Neural progenitor cell (in vitro differentiated cells): ENCODE measurements at regions not wholly inside any gene's neighbourhood (a gene's known extent, or its start where the extent isn't known, plus 50 kb on each side); places are given as distances from the start of the nearest gene placed in this dataset.

Experiments
- DNase-seq: peaks from one replicate; pipeline ENCODE4 v3.0.0-alpha.2; 2016; ENCODE audit warnings: low spot score
- H2AFZ ChIP-seq: fragments of 200-600 bp; sonication (generic); replicated peaks from 2 replicates; pipeline ENCODE4 v1.6.1; 2016; ENCODE audit warnings: antibody characterized with exemption
- H3F3A ChIP-seq: fragments of 200-600 bp; sonication (generic); 2 replicates; pipeline ENCODE4 v1.6.1; 2016; ENCODE audit warnings: antibody characterized with exemption, low read depth
- H3K27ac ChIP-seq: fragments of 200-600 bp; sonication (generic); 2 replicates; pipeline ENCODE4 v1.5.1; 2016; ENCODE audit warnings: mild to moderate bottlenecking
- H3K27me3 ChIP-seq: fragments of 200-600 bp; sonication (generic); 2 replicates; pipeline ENCODE4 v1.6.1; 2016; ENCODE audit warnings: mild to moderate bottlenecking, moderate library complexity
- H3K36me3 ChIP-seq: fragments of 200-600 bp; sonication (generic); 2 replicates; pipeline ENCODE4 v1.5.1; 2016
- H3K4me1 ChIP-seq: fragments of 200-600 bp; sonication (generic); 2 replicates; pipeline ENCODE4 v1.6.1; 2016; ENCODE audit warnings: mixed run types
- H3K4me2 ChIP-seq: fragments of 200-600 bp; sonication (generic); 2 replicates; pipeline ENCODE4 v1.6.1; 2016
- H3K4me3 ChIP-seq: fragments of 200-600 bp; sonication (generic); 2 replicates; pipeline ENCODE4 v1.5.1; 2016
- H3K79me2 ChIP-seq: fragments of 200-600 bp; sonication (generic); 2 replicates; pipeline ENCODE4 v1.6.1; 2016; ENCODE audit warnings: low read depth
- H3K9ac ChIP-seq: fragments of 200-600 bp; sonication (generic); 2 replicates; pipeline ENCODE4 v1.6.1; 2016
- H3K9me3 ChIP-seq: fragments of 200-600 bp; sonication (generic); 2 replicates; pipeline ENCODE4 v1.5.1; 2016; ENCODE audit warnings: low read depth
- H4K20me1 ChIP-seq: fragments of 200-600 bp; sonication (generic); 2 replicates; pipeline ENCODE4 v1.6.1; 2016; ENCODE audit warnings: low read depth
- H3K27ac Mint-ChIP-seq: 3 replicates; pipeline ENCODE4 v1.8.0; 2021; ENCODE audit warnings: mixed read lengths
- H3K27me3 Mint-ChIP-seq: 2 replicates; pipeline ENCODE4 v1.8.0; 2022; ENCODE audit warnings: low read depth, mild to moderate bottlenecking, inconsistent platforms, moderate library complexity, mixed read lengths; ENCODE audit not compliant: insufficient read depth
- H3K36me3 Mint-ChIP-seq: 3 replicates; pipeline ENCODE4 v1.8.0; 2021; ENCODE audit warnings: mixed read lengths
- H3K4me1 Mint-ChIP-seq: 3 replicates; pipeline ENCODE4 v1.8.0; 2021; ENCODE audit warnings: mixed read lengths
- H3K4me3 Mint-ChIP-seq: 3 replicates; pipeline ENCODE4 v1.8.0; 2021; ENCODE audit warnings: mild to moderate bottlenecking, moderate library complexity, mixed read lengths
- H3K9me3 Mint-ChIP-seq: 3 replicates; pipeline ENCODE4 v1.8.0; 2020; ENCODE audit warnings: mixed read lengths
- CTCF ChIP-seq: fragments of 200-600 bp; sonication (generic); IDR thresholded peaks from 2 replicates; pipeline ENCODE4 v1.5.1; 2017; ENCODE audit warnings: antibody characterized with exemption, mild to moderate bottlenecking
- EZH2 ChIP-seq: fragments of 200-600 bp; sonication (generic); IDR thresholded peaks from 2 replicates; pipeline ENCODE4 v1.6.1; 2017; ENCODE audit warnings: antibody characterized with exemption, mild to moderate bottlenecking, moderate library complexity
- EZH2phosphoT487 ChIP-seq: fragments of 200-600 bp; sonication (generic); IDR thresholded peaks from 2 replicates; pipeline ENCODE4 v1.6.1; 2017; ENCODE audit warnings: antibody characterized with exemption

DNA sequence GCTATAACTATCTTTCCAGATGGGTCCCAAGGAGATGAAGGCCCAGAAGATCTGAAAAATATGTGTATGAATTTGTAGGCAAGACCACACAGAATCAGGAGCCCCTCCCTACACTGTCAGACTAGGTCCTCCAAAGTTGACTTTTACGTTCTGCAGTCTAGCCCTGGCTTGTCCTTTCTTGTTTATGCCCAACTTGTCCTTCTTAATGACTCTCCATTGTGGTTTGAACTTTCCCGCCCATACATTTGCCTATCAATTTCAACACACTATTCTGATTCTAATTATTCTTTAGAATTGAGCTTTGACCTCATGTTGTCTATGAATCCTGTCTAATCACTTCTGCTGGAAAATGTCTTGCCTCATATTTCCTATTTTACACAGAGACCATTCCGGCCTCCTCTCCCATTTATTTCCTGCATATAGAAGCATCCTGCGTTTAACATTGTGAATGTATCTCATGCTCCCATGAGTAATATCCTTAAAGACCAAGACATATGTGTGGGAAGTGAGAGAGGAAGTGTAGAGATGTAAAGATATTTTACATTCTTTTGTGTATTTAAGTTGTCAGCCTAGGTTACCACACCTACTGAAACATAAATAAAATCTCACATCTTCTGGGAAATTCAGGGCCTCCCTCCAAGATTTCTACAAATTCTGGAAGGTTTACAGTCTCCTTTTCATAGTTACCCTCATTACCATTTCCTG lies 348.3 kb downstream of the BCKDHB start:
- no peaks in the 10 kb centered on the region for H3K27me3 Mint-ChIP-seq
- Histone ChIP-seq H2AFZ (no peak overlapping the region), H3K4me2 (no peak overlapping the region), H3K4me3 (no peak overlapping the region), H3F3A (no peaks in the 10 kb centered on the region), H3K27ac (no peak overlapping the region), H3K79me2 (no peaks in the 10 kb centered on the region), H3K36me3 (no peaks in the 10 kb centered on the region), H3K9ac (no peak overlapping the region), H4K20me1 (no peaks in the 10 kb centered on the region), H3K27me3 (no peaks in the 10 kb centered on the region), H3K9me3 (no peaks in the 10 kb centered on the region), H3K4me1 (no peaks in the 10 kb centered on the region)
- TF ChIP-seq EZH2phosphoT487: no peak
- H3K27ac Mint-ChIP-seq: no peak overlapping the region
- no peak overlapping the region for H3K4me3 Mint-ChIP-seq
- H3K36me3 Mint-ChIP-seq: peaks cover 12% of the 10 kb centered on the region
- no peaks in the 10 kb centered on the region for H3K9me3 Mint-ChIP-seq
- DNase-seq: no peak
- peaks cover 8% of the 10 kb centered on the region for H3K4me1 Mint-ChIP-seq

GRCh38 chr6:80454197-80454596 lies 347.7 kb downstream of the BCKDHB start:
- no peak overlapping the region for H3K4me3 Mint-ChIP-seq
- no peaks in the 10 kb centered on the region for H3K9me3 ChIP-seq
- no peaks in the 10 kb centered on the region for H4K20me1 ChIP-seq
- H3K27ac ChIP-seq: no peak overlapping the region
- no peaks in the 10 kb centered on the region for H3K9me3 Mint-ChIP-seq
- TF ChIP-seq CTCF (no peak), EZH2phosphoT487 (no peak), EZH2 (no peak)
- no peak overlapping the region for H3K4me3 ChIP-seq
- no peak overlapping the region for H3K9ac ChIP-seq
- H3K27ac Mint-ChIP-seq: no peak overlapping the region
- H3K79me2 ChIP-seq: no peaks in the 10 kb centered on the region
- H3K27me3 Mint-ChIP-seq: no peaks in the 10 kb centered on the region
- H3K36me3 ChIP-seq: no peaks in the 10 kb centered on the region
- DNase-seq: no peak
- no peaks in the 10 kb centered on the region for H3K4me1 ChIP-seq
- no peaks in the 10 kb centered on the region for H3F3A ChIP-seq
- H2AFZ ChIP-seq: no peak overlapping the region
- H3K36me3 Mint-ChIP-seq: peaks cover 12% of the 10 kb centered on the region
- H3K4me1 Mint-ChIP-seq: peaks cover 8% of the 10 kb centered on the region
- no peaks in the 10 kb centered on the region for H3K27me3 ChIP-seq
- H3K4me2 ChIP-seq: no peak overlapping the region

DNA sequence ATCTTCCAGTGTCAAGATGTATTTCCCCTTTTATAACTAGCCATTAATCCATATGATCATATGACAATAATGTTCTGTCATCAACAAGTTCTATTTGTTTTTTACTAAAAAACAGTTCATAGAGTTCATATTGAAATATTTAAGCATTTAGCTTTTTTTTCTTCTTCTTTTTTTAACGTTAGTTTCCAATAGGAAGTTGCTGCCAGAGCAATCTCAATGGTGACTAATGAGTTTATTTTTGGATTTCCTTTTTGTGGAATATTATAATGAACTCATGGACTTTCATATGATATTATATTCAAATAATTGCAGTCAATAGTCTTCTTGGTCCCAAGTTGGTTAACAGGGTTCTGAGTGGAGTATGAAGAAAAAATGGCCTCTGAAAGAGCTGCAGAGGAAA lies 343.3 kb downstream of the BCKDHB start:
- Mint-ChIP-seq H3K36me3 (peaks cover 11% of the 10 kb centered on the region), H3K9me3 (peaks cover 9% of the 10 kb centered on the region), H3K4me1 (no peaks in the 10 kb centered on the region), H3K27me3 (no peaks in the 10 kb centered on the region), H3K4me3 (no peak overlapping the region), H3K27ac (no peak overlapping the region)
- no peak for TF ChIP-seq EZH2
- TF ChIP-seq CTCF: no peak
- TF ChIP-seq EZH2phosphoT487: no peak
- Histone ChIP-seq H3K27ac (no peak overlapping the region), H3K79me2 (no peaks in the 10 kb centered on the region), H4K20me1 (no peaks in the 10 kb centered on the region), H2AFZ (no peak overlapping the region), H3K4me3 (no peak overlapping the region), H3K4me1 (no peaks in the 10 kb centered on the region), H3K4me2 (no peak overlapping the region), H3K27me3 (no peaks in the 10 kb centered on the region), H3K9me3 (no peaks in the 10 kb centered on the region), H3F3A (no peaks in the 10 kb centered on the region), H3K36me3 (no peaks in the 10 kb centered on the region), H3K9ac (no peak overlapping the region)
- DNase-seq: no peak

- H3K36me3 ChIP-seq: no peaks in the 10 kb centered on the region
- H2AFZ ChIP-seq: no peak overlapping the region
- no peak overlapping the region for H3K9ac ChIP-seq
- Mint-ChIP-seq H3K4me3 (no peak overlapping the region), H3K9me3 (peaks cover 9% of the 10 kb centered on the region), H3K27me3 (no peaks in the 10 kb centered on the region), H3K27ac (no peak overlapping the region), H3K4me1 (no peaks in the 10 kb centered on the region), H3K36me3 (peaks cover 11% of the 10 kb centered on the region)
- H3K4me2 ChIP-seq: no peak overlapping the region
- H3K27ac ChIP-seq: no peak overlapping the region
- H3K4me3 ChIP-seq: no peak overlapping the region
- no peaks in the 10 kb centered on the region for H3K79me2 ChIP-seq
- no peaks in the 10 kb centered on the region for H3K9me3 ChIP-seq
- H3K4me1 ChIP-seq: no peaks in the 10 kb centered on the region
- TF ChIP-seq CTCF (no peak), EZH2phosphoT487 (no peak), EZH2 (no peak)
- DNase-seq: no peak
- H4K20me1 ChIP-seq: no peaks in the 10 kb centered on the region
- H3F3A ChIP-seq: no peaks in the 10 kb centered on the region
- H3K27me3 ChIP-seq: no peaks in the 10 kb centered on the region
Measured at GRCh38 chr6:80446454-80447045, 340.1 kb downstream of the BCKDHB start.
